Activated T-helper 17 cell treated with anti-CD3 and anti-CD28 coated beads, Interleukin-2, amount 50 U/mL, for 72 hours (primary cell): ENCODE measurements at regions not wholly inside any gene's neighbourhood (a gene's known extent, or its start where the extent isn't known, plus 50 kb on each side); places are given as distances from the start of the nearest gene placed in this dataset.
"Not testable (repeated sequence)": the region's sequence is repeated elsewhere in the genome, so short reads cannot be mapped to it uniquely, and the experiment has no call there.

ENCODE experiments used
- ATAC-seq: fragments of 150-1000 bp; cut with Tn5 transposase; replicated peaks from 2 replicates; pipeline ENCODE4 v1.10.0; 2021; ENCODE audit warnings: mild to moderate bottlenecking, moderate library complexity
- H3K27ac Mint-ChIP-seq: one replicate; pipeline ENCODE4 v1.8.0; 2022; ENCODE audit warnings: mixed read lengths
- H3K27me3 Mint-ChIP-seq: one replicate; pipeline ENCODE4 v1.8.0; 2022; ENCODE audit warnings: mixed read lengths
- H3K36me3 Mint-ChIP-seq: one replicate; pipeline ENCODE4 v1.8.0; 2022; ENCODE audit warnings: low read depth, mild to moderate bottlenecking, mixed read lengths
- H3K4me1 Mint-ChIP-seq: one replicate; pipeline ENCODE4 v1.8.0; 2022; ENCODE audit warnings: mixed read lengths
- H3K4me3 Mint-ChIP-seq: one replicate; pipeline ENCODE4 v1.8.0; 2022; ENCODE audit warnings: mild to moderate bottlenecking, mixed read lengths
- H3K9me3 Mint-ChIP-seq: one replicate; pipeline ENCODE4 v1.8.0; 2022; ENCODE audit warnings: mixed read lengths

GRCh38 chr14:106665814-106666213 is 1139.4 kb downstream of the TMEM121 start:
- no peaks in the 10 kb centered on the region for H3K9me3 Mint-ChIP-seq
- ATAC-seq: no peak
- H3K4me3 Mint-ChIP-seq: no peak overlapping the region
- peaks cover 12% of the 10 kb centered on the region for H3K4me1 Mint-ChIP-seq
- H3K27me3 Mint-ChIP-seq: peaks cover 6% of the 10 kb centered on the region
- no peak overlapping the region for H3K27ac Mint-ChIP-seq
- H3K36me3 Mint-ChIP-seq: no peaks in the 10 kb centered on the region

DNA sequence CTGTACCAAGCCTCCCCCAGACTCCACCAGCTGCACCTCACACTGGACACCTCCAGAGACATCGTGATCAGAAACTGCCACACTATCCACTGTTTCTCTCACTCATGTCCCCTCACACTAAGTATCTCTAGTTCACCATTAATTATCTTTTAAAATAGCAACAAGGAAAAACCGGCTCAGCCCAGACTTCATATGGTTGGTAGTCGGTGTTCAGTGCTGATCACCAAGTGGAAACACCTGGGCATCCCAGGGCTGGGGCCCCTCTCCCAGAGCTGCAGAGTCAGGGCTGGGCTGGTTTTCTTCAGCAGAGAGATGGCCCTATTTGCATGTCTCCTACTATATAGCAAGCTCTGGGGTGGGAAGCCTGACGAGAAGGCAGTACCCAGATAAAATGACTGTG is 1140.0 kb downstream of the TMEM121 start:
- ATAC-seq: no peak
- H3K27me3 Mint-ChIP-seq: peaks cover 9% of the 10 kb centered on the region

GRCh38 chr14:106670011-106670410 is 1143.6 kb downstream of the TMEM121 start:
- Mint-ChIP-seq H3K27ac (no peak overlapping the region), H3K36me3 (no peaks in the 10 kb centered on the region), H3K27me3 (peaks cover 12% of the 10 kb centered on the region), H3K4me3 (no peak overlapping the region), H3K4me1 (no peaks in the 10 kb centered on the region), H3K9me3 (no peaks in the 10 kb centered on the region)
- ATAC-seq: no peak

More for the DNA sequence above, 1140.0 kb downstream of the TMEM121 start:
- Mint-ChIP-seq H3K36me3 (no peaks in the 10 kb centered on the region), H3K4me3 (no peak overlapping the region), H3K4me1 (peaks cover 12% of the 10 kb centered on the region), H3K9me3 (no peaks in the 10 kb centered on the region), H3K27ac (no peak overlapping the region)

DNA sequence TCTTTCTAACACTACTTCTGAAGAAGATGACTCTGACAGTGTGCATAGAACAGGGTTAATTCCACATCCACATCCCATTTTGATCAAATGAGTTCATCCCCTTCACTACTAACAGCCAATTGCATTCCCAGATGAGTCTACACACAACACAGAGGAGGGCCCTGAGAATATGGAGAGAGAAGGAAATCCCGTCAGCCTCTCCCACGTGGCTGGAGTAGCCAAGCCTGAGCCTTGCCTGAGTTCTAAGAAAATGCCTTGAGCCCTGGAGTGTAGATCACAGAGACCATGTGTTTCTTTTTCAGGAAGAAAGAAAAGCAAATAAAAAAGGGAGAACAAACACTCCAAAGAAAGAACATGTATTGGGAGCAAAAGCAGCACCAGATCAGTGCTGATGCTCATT is 1147.7 kb downstream of the TMEM121 start:
- peaks cover 21% of the 10 kb centered on the region for H3K27me3 Mint-ChIP-seq
- not testable (repeated sequence) for H3K4me1 Mint-ChIP-seq, H3K9me3 Mint-ChIP-seq, H3K27ac Mint-ChIP-seq, ATAC-seq, H3K4me3 Mint-ChIP-seq, H3K36me3 Mint-ChIP-seq

DNA sequence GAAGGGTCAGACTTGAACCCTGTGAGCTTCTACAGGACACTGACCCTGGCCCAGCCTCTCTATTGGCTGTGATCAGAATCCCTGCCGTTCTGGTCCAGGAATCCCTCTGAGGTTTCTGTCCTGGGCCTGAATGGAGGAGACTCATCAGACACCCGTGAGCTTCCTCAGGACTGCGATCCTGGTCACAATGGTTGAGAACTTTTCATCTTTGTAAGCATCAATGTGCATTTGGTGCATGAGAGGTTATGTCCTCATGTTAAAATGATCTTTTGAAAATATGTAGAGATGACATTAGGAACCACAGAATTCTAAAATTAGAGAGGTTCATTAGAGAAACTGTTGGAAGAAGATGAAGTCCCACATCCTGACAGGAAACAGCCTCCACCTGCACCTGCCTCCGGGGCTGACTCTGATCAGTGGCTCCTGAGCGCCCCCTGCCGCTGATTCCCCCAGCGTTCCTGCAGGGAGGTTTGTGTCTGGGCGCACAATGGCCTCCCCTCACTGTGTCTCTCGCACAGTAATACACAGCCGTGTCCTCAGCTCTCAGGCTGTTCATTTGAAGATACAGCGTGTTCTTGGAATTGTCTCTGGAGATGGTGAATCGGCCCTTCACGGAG is 1148.2 kb downstream of the TMEM121 start:
- peaks cover 21% of the 10 kb centered on the region for H3K27me3 Mint-ChIP-seq
- H3K4me1 Mint-ChIP-seq, H3K9me3 Mint-ChIP-seq, H3K27ac Mint-ChIP-seq, H3K36me3 Mint-ChIP-seq, H3K4me3 Mint-ChIP-seq, ATAC-seq: not testable (repeated sequence)

DNA sequence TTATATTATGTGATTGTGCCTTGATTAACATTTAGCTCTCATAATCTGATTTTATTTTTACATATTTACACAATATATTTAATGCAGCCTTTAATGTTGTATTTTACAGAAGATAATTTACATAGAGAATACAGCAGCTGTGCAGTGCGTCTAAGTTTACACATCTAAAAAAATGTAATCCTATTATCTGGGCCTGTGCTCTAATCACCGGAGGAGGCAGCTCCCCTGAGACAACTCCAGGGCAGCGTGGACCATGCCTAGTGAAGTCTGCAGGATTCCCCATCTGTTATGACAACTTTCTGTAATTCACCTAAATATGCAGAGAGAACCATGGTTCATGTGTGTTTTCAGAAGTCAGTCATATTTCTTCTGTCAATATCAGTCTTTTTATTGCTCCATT is 1149.3 kb downstream of the TMEM121 start:
- ATAC-seq, H3K27ac Mint-ChIP-seq, H3K4me3 Mint-ChIP-seq, H3K36me3 Mint-ChIP-seq, H3K9me3 Mint-ChIP-seq, H3K4me1 Mint-ChIP-seq: not testable (repeated sequence)
- peaks cover 18% of the 10 kb centered on the region for H3K27me3 Mint-ChIP-seq

DNA sequence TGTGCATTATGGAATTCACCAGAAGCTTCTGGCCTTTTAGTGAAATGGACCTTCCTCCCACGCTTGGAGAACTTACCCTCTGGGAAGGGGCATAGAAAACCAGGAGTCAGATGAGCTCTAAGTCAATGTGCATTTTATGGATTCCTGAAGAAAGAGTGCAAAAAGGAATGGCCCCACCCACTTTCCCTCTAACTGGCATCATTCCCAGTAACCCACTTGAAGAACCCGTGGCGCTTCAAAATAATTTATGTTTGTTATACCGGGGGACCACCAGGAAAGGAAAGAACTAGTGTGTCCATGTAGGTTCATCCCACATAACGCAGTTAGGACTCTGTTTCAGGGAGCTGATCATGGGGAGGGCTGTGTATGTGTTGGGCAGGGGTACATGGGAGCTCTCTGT is 1153.4 kb downstream of the TMEM121 start:
- no peak for ATAC-seq
- Mint-ChIP-seq H3K27me3 (peaks cover 16% of the 10 kb centered on the region), H3K4me1 (no peaks in the 10 kb centered on the region), H3K9me3 (no peaks in the 10 kb centered on the region), H3K27ac (no peak overlapping the region), H3K36me3 (no peaks in the 10 kb centered on the region), H3K4me3 (no peak overlapping the region)

- Mint-ChIP-seq H3K27ac (no peak overlapping the region), H3K4me3 (no peak overlapping the region), H3K9me3 (no peaks in the 10 kb centered on the region), H3K4me1 (no peaks in the 10 kb centered on the region), H3K27me3 (peaks cover 27% of the 10 kb centered on the region), H3K36me3 (no peaks in the 10 kb centered on the region)
- no peak for ATAC-seq
These were observed 1154.8 kb downstream of the TMEM121 start for GRCh38 chr14:106681161-106681560.

- no peak overlapping the region for H3K4me3 Mint-ChIP-seq
- no peak overlapping the region for H3K27ac Mint-ChIP-seq
- no peaks in the 10 kb centered on the region for H3K4me1 Mint-ChIP-seq
- H3K9me3 Mint-ChIP-seq: no peaks in the 10 kb centered on the region
- peaks cover 27% of the 10 kb centered on the region for H3K27me3 Mint-ChIP-seq
- ATAC-seq: peak; percentile 24
- no peaks in the 10 kb centered on the region for H3K36me3 Mint-ChIP-seq
These were observed 1155.2 kb downstream of the TMEM121 start for GRCh38 chr14:106681568-106681967.

DNA sequence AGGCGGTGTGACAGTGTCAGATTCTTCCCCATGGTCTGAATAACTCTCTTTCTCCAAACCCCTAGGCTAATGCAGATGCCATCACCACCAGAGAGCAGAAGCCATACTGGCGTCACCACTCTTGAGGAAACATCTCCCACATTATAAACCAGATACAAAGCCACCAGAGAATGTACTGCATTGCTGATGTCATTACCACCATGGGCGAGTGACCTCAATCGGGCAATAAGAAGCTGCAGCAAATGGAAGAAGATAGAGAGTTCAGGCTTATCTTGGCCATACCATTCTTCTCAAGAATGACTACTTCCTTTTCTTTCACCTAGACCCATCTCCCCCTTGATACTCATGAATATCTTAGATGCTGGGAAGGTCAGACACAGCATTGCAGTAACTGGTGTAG is 1157.2 kb downstream of the TMEM121 start:
- H3K27me3 Mint-ChIP-seq: peaks cover 26% of the 10 kb centered on the region
- no peak overlapping the region for H3K27ac Mint-ChIP-seq
- H3K36me3 Mint-ChIP-seq: no peaks in the 10 kb centered on the region
- no peaks in the 10 kb centered on the region for H3K4me1 Mint-ChIP-seq
- no peak for ATAC-seq
- no peaks in the 10 kb centered on the region for H3K9me3 Mint-ChIP-seq
- H3K4me3 Mint-ChIP-seq: no peak overlapping the region

DNA sequence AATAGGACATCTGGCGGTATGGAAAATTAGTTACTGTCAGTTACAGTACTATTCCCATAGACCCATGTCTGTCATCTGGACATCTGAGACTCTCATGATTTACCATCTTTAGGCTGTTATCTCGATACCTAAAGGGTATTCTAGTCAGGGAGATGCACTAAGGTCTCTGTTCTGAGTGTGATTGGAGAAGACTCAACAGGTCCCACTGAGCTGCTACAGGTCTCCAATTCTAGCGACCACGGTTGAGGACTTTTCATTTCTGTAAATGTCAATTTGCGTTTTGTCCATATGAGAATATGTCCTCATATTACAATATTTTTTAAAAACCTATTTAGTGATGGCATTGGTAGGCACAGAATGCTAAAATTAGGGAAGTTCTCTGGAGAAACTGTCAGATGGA is 1160.2 kb downstream of the TMEM121 start:
- no peaks in the 10 kb centered on the region for H3K36me3 Mint-ChIP-seq
- no peak overlapping the region for H3K27ac Mint-ChIP-seq
- no peaks in the 10 kb centered on the region for H3K9me3 Mint-ChIP-seq
- H3K4me1 Mint-ChIP-seq: peaks cover 3% of the 10 kb centered on the region
- no peak overlapping the region for H3K4me3 Mint-ChIP-seq
- H3K27me3 Mint-ChIP-seq: peaks cover 20% of the 10 kb centered on the region
- ATAC-seq: no peak

GRCh38 chr14:106690333-106690891 is 1164.0 kb downstream of the TMEM121 start:
- Mint-ChIP-seq H3K4me1 (peaks cover 3% of the 10 kb centered on the region), H3K36me3 (no peaks in the 10 kb centered on the region), H3K9me3 (no peaks in the 10 kb centered on the region), H3K4me3 (no peak overlapping the region), H3K27ac (no peak overlapping the region), H3K27me3 (peaks cover 11% of the 10 kb centered on the region)
- ATAC-seq: no peak

DNA sequence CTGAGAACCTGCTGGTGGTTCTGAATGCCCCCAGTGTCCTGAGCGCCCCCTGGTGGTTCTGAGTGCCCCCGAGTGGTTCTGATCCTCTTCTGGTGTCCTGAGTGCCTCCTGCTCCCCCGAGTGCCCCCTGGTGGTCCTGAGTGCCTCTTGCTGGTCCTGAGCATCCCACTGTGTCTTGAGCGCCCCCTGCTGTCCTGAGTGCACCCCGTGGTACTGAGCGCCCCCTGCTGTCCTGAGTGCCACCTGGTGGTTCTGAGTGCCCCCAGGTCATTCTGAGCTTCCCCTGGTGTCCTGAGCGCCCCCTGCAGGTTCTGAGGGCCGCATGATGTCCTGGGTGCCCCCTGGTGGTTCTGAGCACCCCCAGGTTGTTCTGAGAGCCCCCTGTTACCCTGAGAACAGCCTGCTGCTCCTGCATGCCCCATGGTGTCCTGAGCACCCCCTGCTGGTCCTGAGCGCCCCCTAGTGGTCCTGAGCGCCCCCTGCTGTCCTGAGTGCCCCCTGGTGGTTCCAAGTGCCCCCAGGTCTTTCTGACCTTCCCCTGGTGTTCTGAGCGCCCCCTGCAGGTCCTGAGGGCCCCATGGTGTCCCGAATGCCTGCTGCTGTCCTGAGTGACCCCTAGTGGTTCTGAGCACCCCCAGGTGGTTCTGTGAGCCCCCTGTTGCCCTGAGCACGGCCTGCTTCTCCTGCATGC is 1165.4 kb downstream of the TMEM121 start:
- peak; percentile 68 for ATAC-seq
- Mint-ChIP-seq H3K27me3 (peaks cover 5% of the 10 kb centered on the region), H3K4me3 (no peak overlapping the region), H3K36me3 (no peaks in the 10 kb centered on the region), H3K4me1 (peaks cover 3% of the 10 kb centered on the region), H3K27ac (no peak overlapping the region), H3K9me3 (no peaks in the 10 kb centered on the region)

DNA sequence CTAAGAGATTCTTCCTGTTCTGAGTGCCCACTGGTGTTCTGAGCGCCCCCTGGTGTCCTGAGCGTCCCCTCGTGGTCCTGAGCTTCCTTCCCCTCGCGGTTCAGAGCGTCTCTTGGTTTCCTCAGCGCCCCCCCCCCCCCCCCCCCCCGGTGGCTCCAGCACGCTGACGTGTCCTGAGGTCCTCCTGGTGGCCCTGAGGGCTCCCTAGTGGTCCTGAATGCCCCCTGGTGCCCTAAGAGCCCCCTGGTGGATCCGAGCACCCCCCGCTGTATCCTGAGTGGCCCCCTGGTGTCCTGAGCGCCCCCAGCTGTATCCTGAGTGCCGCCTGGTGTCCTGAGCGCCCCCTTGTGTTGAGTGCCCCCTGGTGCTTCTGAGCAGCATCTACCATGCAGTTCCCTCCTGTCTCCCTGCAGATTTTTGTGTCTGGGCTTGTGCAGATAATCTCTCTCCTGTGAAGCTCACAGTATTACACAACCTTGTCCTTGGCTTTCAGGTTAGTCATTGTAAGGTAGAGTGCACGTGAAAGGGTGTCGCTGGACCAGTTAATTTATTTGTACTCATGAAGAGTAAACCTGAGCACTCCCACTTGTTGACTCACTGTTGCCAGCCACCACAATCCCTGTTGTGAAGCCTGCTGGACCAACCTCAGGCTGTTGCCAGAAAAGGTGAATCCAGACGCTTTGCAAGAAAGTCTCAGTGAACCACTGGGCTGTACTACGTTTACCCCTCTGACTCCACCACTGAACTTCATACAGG is 1168.4 kb downstream of the TMEM121 start:
- no peaks in the 10 kb centered on the region for H3K36me3 Mint-ChIP-seq
- H3K27ac Mint-ChIP-seq: no peak overlapping the region
- peaks cover 6% of the 10 kb centered on the region for H3K4me1 Mint-ChIP-seq
- H3K9me3 Mint-ChIP-seq: no peaks in the 10 kb centered on the region
- no peaks in the 10 kb centered on the region for H3K27me3 Mint-ChIP-seq
- ATAC-seq: peak; percentile 71
- H3K4me3 Mint-ChIP-seq: peak overlapping the region; percentile 60
